Ishikawa (cell line): ENCODE measurements at regions not wholly inside any gene's neighbourhood (a gene's known extent, or its start where the extent isn't known, plus 50 kb on each side); places are given as distances from the start of the nearest gene placed in this dataset.

Source experiments
- CEBPB ChIP-seq: IDR thresholded peaks from 2 replicates; pipeline ENCODE4 v1.6.1; 2012
- CREB1 ChIP-seq: IDR thresholded peaks from 2 replicates; pipeline ENCODE4 v1.6.1; 2012; ENCODE audit warnings: low read depth
- EGR1 ChIP-seq: IDR thresholded peaks from 2 replicates; pipeline ENCODE4 v1.6.1; 2012
- EP300 ChIP-seq: IDR thresholded peaks from 2 replicates; pipeline ENCODE4 v1.6.1; 2012; ENCODE audit warnings: borderline replicate concordance
- FOXM1 ChIP-seq: IDR thresholded peaks from 2 replicates; pipeline ENCODE4 v1.6.1; 2012; ENCODE audit warnings: low read depth, borderline replicate concordance
- MAX ChIP-seq: IDR thresholded peaks from 2 replicates; pipeline ENCODE4 v1.6.1; 2012
- RAD21 ChIP-seq: IDR thresholded peaks from 2 replicates; pipeline ENCODE4 v1.6.1; 2012; ENCODE audit warnings: low read depth
- REST ChIP-seq: IDR thresholded peaks from 2 replicates; pipeline ENCODE4 v1.6.1; 2012; ENCODE audit warnings: low read depth, mild to moderate bottlenecking
- TAF1 ChIP-seq: IDR thresholded peaks from 2 replicates; pipeline ENCODE4 v1.6.1; 2012; ENCODE audit warnings: low read depth, mild to moderate bottlenecking
- TCF12 ChIP-seq: IDR thresholded peaks from 2 replicates; pipeline ENCODE4 v1.6.1; 2012; ENCODE audit warnings: low read depth
- TEAD4 ChIP-seq: IDR thresholded peaks from 2 replicates; pipeline ENCODE4 v1.6.1; 2012
- USF1 ChIP-seq: IDR thresholded peaks from 2 replicates; pipeline ENCODE4 v1.6.1; 2012
- YY1 ChIP-seq: IDR thresholded peaks from 2 replicates; pipeline ENCODE4 v1.6.1; 2012; ENCODE audit warnings: low read depth

- no peak for TF ChIP-seq FOXM1
- no peak for TF ChIP-seq RAD21
- TF ChIP-seq EP300 = no peak
- no peak for TF ChIP-seq TCF12
- TF ChIP-seq MAX = no peak
- TF ChIP-seq EGR1 = no peak
- no peak for TF ChIP-seq CEBPB
- TF ChIP-seq YY1 = no peak
- TF ChIP-seq REST = no peak
- TF ChIP-seq TEAD4 = no peak
- TF ChIP-seq USF1 = no peak
- no peak for TF ChIP-seq TAF1
- no peak for TF ChIP-seq CREB1
Observed at GRCh38 chr18:55744206-55744605, 156.2 kb upstream of the TCF4 start.
